ENCODE measurements at regions not wholly inside any gene's neighbourhood (a gene's known extent, or its start where the extent isn't known, plus 50 kb on each side); places are given as distances from the start of the nearest gene placed in this dataset.
"Not testable (repeated sequence)": the region's sequence is repeated elsewhere in the genome, so short reads cannot be mapped to it uniquely, and the experiment has no call there.

- DNase-seq: peak in 8 of 42 donors; percentile 4 to 20 (median 8)
- intact Hi-C loops (cut with DNase I): no loop called here
Measured at GRCh38 chr17:30716461-30717290, 107.8 kb downstream of the CRLF3 start.

DNA sequence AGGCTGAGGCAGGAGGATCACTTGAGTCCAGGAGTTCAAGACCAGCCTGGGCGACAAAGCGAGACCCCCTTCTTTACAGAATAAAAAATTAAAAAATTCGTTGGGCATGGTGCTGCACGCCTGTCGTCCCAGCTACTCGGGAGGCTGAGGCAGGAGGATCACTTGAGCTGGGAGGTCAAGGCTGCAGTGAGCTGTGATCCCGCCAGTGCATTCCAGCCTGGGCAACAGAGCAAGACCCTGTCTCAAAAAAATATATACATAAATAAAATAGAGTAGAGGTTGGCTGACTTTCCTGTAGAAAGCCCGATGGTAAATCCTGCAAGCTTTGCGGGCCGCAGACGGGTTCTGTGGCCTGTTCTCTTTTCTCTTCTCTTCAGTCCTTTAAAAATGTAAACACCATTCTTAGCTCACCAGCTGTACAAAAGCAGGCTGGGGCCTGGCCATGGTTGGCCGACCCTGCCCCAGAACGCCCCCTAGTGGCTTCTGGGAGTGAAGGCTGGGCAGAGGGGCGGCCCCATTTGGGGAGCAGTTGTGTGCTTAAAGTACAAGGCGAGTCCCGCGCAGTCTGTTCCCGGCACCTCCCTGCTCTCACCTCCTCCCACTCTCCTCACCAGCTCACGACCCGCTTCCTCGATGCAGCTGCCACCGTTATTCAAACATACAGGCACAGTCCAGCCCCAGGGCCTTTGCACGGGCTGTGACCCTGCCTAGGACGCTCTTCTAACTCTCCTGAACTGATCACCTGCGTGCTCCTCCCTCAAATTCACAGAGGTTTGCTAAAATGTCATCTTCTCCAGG, 109.5 kb downstream of the CRLF3 start:
- intact Hi-C loops (cut with DNase I): not testable (repeated sequence)

DNA sequence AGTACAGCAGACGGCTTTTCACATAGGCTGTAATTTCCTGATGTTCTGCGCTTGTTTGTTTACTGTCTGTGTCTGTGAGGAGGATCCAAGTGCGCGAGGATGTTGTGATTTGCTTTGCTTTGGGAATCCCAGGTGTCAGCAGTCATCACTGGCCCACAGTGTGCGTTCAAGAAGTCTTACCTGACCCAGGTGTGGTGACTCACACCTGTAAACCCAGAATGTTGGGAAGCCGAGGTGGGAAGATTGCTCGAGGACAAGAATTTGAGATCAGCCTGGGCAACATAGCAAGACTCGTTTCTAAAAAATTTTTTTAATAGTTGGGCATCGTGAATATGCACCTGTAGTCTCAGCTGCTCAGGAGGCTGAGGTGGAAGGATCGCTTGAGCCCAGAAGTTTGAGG, 110.7 kb downstream of the CRLF3 start:
- DNase-seq; intact Hi-C loops (cut with DNase I): not testable (repeated sequence)

More for the DNA sequence above, 109.5 kb downstream of the CRLF3 start:
- DNase-seq: peak in 18 of 42 donors; percentile 32 to 64 (median 44)

DNA sequence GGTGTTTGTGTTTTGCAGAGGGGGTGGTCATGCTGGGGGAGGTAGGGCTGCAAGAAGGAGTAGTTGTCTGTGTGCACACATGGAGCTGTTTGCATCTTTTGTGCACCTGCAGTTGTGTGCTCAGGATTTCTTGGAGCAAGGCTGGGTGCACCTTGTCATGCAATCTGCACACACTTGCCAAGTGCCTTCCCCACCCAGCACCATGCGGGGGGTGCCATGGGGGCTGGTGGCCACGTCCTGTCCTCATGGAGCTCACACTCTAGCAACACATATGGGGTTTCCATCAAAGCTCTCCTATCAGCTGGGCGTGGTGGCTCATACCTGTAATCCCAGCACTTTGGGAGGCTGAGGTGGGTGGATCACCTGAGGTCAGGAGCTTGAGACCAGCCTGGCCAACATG, 111.6 kb downstream of the CRLF3 start:
- intact Hi-C loops (cut with DNase I); DNase-seq: not testable (repeated sequence)

GRCh38 chr17:30711626-30712507, 112.6 kb downstream of the CRLF3 start:
- peak in 5 of 42 donors; percentile 20 to 52 (median 29) for DNase-seq
- intact Hi-C loops (cut with DNase I): not testable (repeated sequence)

GRCh38 chr17:30711176-30711575, 113.3 kb downstream of the CRLF3 start:
- DNase-seq; intact Hi-C loops (cut with DNase I): not testable (repeated sequence)

GRCh38 chr17:30710276-30711088, 114.0 kb downstream of the CRLF3 start:
- intact Hi-C loops (cut with DNase I): not testable (repeated sequence)
- peak in 17 of 42 donors; percentile 14 to 60 (median 48) for DNase-seq

DNA sequence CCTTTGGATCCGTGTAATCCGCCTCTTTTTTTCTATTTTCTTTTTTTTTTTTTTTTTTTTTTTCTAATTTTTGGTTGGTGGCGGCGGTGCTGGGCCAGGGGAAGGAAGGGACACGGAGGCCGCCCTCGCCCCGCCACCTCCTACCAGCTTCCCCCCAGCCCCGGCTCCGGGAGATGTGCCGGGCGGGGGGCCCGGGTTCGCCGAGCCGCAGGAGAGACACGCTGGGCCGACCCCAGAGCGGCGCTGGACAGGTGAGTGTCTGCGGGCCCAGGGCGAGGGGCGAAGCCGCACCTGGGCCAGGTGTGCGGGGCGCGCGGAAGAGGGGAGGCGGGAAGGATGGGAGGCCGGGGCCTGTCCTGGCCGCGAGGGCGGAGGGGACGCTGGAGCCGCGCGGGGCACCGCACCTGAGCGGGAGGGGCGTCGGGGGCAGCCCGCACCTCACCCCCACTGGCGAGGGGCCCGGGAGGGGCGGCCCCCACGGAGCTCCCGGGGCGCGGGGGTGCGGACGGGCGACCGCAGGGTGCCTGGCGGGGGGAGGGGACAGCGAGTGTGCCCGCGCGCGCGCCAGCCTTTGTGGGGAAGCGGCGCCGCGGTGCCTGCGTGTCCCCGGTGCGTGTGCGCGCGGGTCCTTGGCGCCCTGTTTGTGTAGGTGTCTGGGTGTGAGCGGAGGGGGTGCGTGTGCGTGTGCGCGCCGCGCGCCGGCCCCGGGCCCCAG, 114.8 kb downstream of the CRLF3 start:
- DNase-seq: peak in 41 of 42 donors; percentile 52 to 87 (median 71)
- intact Hi-C loops (cut with DNase I): not testable (repeated sequence)

DNA sequence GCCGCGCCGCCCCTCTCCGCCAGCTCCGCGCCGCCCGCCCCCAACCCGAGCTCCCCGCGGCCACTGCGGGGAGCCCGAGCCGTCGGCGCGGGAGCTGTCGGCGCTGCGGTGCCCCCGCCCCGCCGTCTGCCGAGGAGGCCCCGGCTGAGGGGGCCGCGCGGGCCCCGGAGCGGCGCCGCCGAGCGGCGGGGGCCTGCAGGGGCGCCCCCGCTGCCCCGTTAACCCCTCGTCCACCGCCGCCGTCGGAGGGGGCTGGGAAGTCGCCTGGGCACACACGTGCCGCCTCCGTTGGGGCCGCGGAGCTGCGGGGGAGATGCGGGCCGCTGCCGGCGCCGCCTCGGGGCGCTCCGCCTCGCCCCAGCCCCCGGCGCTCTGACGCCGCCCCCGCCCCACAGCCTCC, 115.4 kb downstream of the CRLF3 start:
- intact Hi-C loops (cut with DNase I): not testable (repeated sequence)
- peak in 15 of 42 donors; percentile 29 to 64 (median 43) for DNase-seq

GRCh38 chr17:30708241-30709078, 116.0 kb downstream of the CRLF3 start:
- intact Hi-C loops (cut with DNase I): not testable (repeated sequence)
- peak; percentile 75 to 96 (median 91) for DNase-seq

GRCh38 chr17:30707724-30708240, 116.7 kb downstream of the CRLF3 start:
- DNase-seq: peak in 5 of 42 donors; percentile 28 to 46 (median 35)
- intact Hi-C loops (cut with DNase I): not testable (repeated sequence)

DNA sequence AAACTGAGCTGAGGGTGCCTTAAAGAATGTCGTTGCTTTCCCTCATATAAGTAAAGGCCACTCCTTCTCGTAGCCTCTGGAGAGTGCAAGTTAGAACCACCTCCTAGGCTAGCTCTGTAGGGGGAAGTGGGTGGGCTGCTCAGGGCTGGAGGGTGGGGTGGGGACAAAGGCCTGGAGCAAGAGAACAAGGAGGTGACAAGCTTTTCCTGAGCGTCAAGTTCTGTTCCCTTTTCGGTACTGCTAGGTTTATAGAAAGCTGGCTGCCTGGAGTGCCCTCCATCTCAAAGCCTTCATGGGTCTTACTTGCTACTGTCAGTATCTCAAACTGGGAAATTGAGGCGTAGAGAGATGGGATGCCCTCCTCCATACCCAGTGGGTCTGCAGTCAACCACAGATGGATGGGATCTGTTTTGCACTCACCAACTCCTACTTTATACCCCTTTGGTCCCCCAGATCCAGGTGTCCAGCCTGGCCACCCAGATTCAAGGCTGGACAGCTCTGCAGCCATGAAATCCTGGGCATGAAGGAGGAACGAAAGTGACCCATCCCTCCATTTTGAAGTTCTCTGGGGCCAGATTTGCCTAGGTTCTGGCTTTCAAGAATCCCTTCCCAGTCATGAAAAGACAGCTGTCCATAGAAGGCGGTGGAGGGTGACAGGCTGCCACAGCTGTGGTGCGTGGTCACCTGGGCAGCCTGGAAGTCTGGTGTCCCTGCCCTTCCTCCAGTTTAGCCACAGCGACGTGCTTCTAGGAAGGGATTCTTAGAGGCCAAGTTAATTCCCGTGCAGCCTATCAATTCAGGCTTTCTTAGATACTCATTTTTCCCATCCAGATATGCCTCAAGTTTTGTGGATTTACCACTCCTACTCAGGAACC, 117.8 kb downstream of the CRLF3 start:
- intact Hi-C loops (cut with DNase I); DNase-seq: not testable (repeated sequence)

DNA sequence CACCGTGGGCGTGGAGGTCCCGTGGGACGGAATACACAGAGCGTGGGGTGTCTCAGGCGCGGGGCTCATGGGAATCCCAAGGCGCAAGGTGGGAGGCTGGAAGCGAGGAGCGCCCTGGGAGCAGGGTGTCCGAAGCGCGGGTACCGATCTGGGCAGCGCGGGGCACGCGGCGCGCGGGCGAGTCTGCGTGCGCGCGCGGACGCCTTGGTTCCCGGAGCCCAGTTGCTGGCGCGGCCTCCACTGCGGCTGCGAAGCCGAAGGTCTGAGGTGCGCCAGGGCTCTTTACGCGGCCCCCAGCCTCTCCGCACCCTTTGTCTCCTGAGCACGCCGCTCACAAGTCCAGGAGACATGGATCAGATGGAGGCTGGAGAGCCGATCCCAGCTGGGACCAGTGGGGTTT, 118.5 kb downstream of the CRLF3 start:
- DNase-seq: peak in 5 of 42 donors; percentile 24 to 56 (median 33)
- intact Hi-C loops (cut with DNase I): not testable (repeated sequence)

DNA sequence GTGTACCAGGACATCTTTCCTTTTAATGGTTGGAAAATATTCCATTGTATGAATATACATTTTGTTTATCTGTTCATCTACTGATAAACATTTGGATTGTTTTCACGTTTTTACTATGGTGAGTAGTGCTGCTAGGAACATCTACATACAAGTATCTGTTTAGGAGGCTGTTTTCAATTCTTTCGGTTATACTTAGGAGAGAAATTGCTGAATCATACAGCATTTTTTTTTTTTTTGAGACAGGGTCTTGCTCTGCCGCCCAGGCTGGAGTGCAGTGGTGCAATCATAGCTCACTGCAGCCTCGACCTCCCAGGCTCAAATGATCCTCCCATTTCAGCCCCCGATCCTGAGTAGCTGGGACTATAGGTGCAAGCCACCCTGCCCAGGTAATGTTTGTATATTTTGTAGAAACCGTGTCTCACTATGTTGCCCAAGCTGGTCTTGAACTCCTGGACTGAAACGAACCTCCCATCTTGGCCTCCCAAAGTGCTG, 122.9 kb downstream of the CRLF3 start:
- intact Hi-C loops (cut with DNase I): no loop called here
- DNase-seq: no peak

DNA sequence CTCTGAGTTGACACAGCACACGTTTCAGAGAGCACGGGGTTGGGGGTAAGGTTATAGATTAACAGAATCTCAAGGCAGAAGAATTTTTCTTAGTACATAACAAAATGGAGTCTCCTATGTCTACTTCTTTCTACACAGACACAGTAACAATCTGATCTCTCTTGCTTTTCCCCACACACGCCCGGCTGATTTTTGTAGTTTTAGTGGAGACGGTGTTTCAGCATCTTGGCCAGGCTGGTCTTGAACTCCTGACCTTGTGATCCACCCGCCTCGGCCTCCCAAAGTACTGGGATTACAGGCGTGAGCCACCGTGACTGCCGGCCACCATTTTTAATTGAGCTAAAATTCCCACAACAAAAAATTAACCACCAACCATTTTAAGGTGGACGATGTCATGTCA, 123.7 kb downstream of the CRLF3 start:
- DNase-seq; intact Hi-C loops (cut with DNase I): not testable (repeated sequence)

All from head of caudate nucleus (tissue), 42 donors.